Endothelial cell of umbilical vein (primary cell): ENCODE measurements at regions not wholly inside any gene's neighbourhood (a gene's known extent, or its start where the extent isn't known, plus 50 kb on each side); places are given as distances from the start of the nearest gene placed in this dataset.
"Not testable (repeated sequence)": the region's sequence is repeated elsewhere in the genome, so short reads cannot be mapped to it uniquely, and the experiment has no call there.

Experiments used
- BruUV-seq: library from RNA; stranded (reverse); fragments of 400-500 nt; replicated peaks from 2 replicates; lab custom pipeline; 2021; lab: Mats Ljungman, UMichigan
- CTCF ChIA-PET: fragments of 300-600, 350-600 bp; sonication (Branson Sonifier 250); formaldehyde crosslinking; loops from one replicate; lab custom pipeline; 2021; ENCODE audit warnings: antibody characterized with exemption, inconsistent platforms; lab: Charles Lee
- POLR2A ChIA-PET: fragments of 300-600, 350-600 bp; sonication (Branson Sonifier 250); formaldehyde crosslinking; loops from one replicate; lab custom pipeline; 2021; ENCODE audit warnings: antibody characterized with exemption, inconsistent platforms; lab: Charles Lee
- DNase-seq: peaks from one replicate; pipeline ENCODE4 v3.0.0-alpha.2; 2011; ENCODE audit warnings: low read depth, low spot score
- FAIRE-seq: peaks from 2 replicates; lab custom pipeline; 2011; peaks lifted over from hg19 to GRCh38; lab: Jason Lieb, UNC
- H2AFZ ChIP-seq: 2 replicates; pipeline ENCODE4 v1.6.0; 2012; ENCODE audit warnings: low read depth, low read length, control low read depth, inconsistent platforms
- H3K27ac ChIP-seq: 2 replicates; pipeline ENCODE4 v1.5.1; 2011; ENCODE audit warnings: low read depth, mild to moderate bottlenecking, control low read depth, low read length, moderate library complexity; ENCODE audit not compliant: insufficient read depth
- H3K27me3 ChIP-seq, 2 experiments: 2 replicates each; pipeline versions ENCODE4 v1.6.0 to v1.6.1; 2011; ENCODE audit warnings: low read length in 2 of 2, mixed read lengths in 1 of 2; ENCODE audit not compliant: control insufficient read depth in 2 of 2, insufficient read depth in 2 of 2
- H3K36me3 ChIP-seq, 2 experiments: 2 replicates in 1 of 2; 3 replicates in 1 of 2; pipeline ENCODE4 v1.5.1; 2011; ENCODE audit warnings: low read length in 2 of 2, mild to moderate bottlenecking in 1 of 2, moderate library complexity in 1 of 2; ENCODE audit not compliant: control insufficient read depth in 2 of 2, insufficient read depth in 2 of 2; ENCODE audit errors: extremely low read depth in 1 of 2
- H3K4me1 ChIP-seq: 3 replicates; pipeline ENCODE4 v1.5.1; 2011; ENCODE audit warnings: mild to moderate bottlenecking, low read length; ENCODE audit not compliant: control insufficient read depth, insufficient read depth; ENCODE audit errors: extremely low read depth
- H3K4me2 ChIP-seq: 2 replicates; pipeline ENCODE4 v1.6.1; 2011; ENCODE audit warnings: low read length, control low read depth, mixed read lengths; ENCODE audit not compliant: insufficient read depth
- H3K4me3 ChIP-seq, 3 experiments: fragments of 200-600 bp in 1 of 3; sonication (generic), shearing (Covaris generic) in 1 of 3; replicated peaks in 1 of 3; 2 replicates each; pipeline ENCODE4 v1.5.1; 2011 to 2016; ENCODE audit warnings: control low read depth in 3 of 3, low read length in 3 of 3, mild to moderate bottlenecking in 2 of 3, inconsistent platforms in 1 of 3, low read depth in 1 of 3, moderate library complexity in 1 of 3; ENCODE audit not compliant: insufficient read depth in 1 of 3
- H3K79me2 ChIP-seq: 2 replicates; pipeline ENCODE4 v1.6.0; 2012; ENCODE audit warnings: low read length, inconsistent platforms; ENCODE audit not compliant: control insufficient read depth, insufficient read depth
- H3K9ac ChIP-seq: replicated peaks from 2 replicates; pipeline ENCODE3; 2011; ENCODE audit warnings: low read length, control low read depth; ENCODE audit not compliant: insufficient read depth; ENCODE audit errors: extremely low read depth
- H3K9me1 ChIP-seq: replicated peaks from 3 replicates; pipeline ENCODE4 v1.6.0; 2011; ENCODE audit warnings: mild to moderate bottlenecking, low read length; ENCODE audit not compliant: control insufficient read depth, insufficient read depth; ENCODE audit errors: extremely low read depth
- H3K9me3 ChIP-seq: replicated peaks from 2 replicates; pipeline ENCODE4 v1.5.1; 2012; ENCODE audit warnings: low read length, inconsistent platforms; ENCODE audit not compliant: control insufficient read depth, insufficient read depth
- H4K20me1 ChIP-seq: replicated peaks from 2 replicates; pipeline ENCODE3; 2011; ENCODE audit warnings: mild to moderate bottlenecking, low read length; ENCODE audit not compliant: control insufficient read depth, insufficient read depth; ENCODE audit errors: extremely low read depth
- CTCF ChIP-seq, 2 donors: IDR thresholded peaks; 1 replicate in 1 of 2; 2 replicates in 1 of 2; pipeline ENCODE4 v1.5.1; 2011; ENCODE audit warnings: low read length in 2 of 2, mild to moderate bottlenecking in 2 of 2, moderate library complexity in 2 of 2, control low read depth in 1 of 2, inconsistent platforms in 1 of 2, low read depth in 1 of 2; ENCODE audit not compliant: insufficient read depth in 1 of 2; ENCODE audit errors: extremely low read depth in 1 of 2
- EZH2 ChIP-seq: IDR thresholded peaks from 2 replicates; pipeline ENCODE4 v1.6.1; 2012; ENCODE audit warnings: borderline replicate concordance, low read depth, mild to moderate bottlenecking, moderate library complexity, low read length, inconsistent platforms; ENCODE audit not compliant: severe bottlenecking
- FOS ChIP-seq: IDR thresholded peaks from 2 replicates; pipeline ENCODE4 v1.6.1; 2011; ENCODE audit warnings: mild to moderate bottlenecking, low read length, moderate library complexity, borderline replicate concordance; ENCODE audit not compliant: insufficient read depth
- GATA2 ChIP-seq: IDR thresholded peaks from 2 replicates; pipeline ENCODE4 v1.7.0; 2011; ENCODE audit warnings: low read depth, mild to moderate bottlenecking, moderate library complexity, mixed read lengths, low read length; ENCODE audit not compliant: insufficient read length, insufficient read depth
- JUN ChIP-seq: IDR thresholded peaks from 2 replicates; pipeline ENCODE4 v1.6.1; 2011; ENCODE audit warnings: borderline replicate concordance, low read depth; ENCODE audit not compliant: insufficient read length, insufficient read depth
- MAX ChIP-seq: IDR thresholded peaks from 2 replicates; pipeline ENCODE4 v1.6.1; 2011; ENCODE audit not compliant: insufficient read depth, insufficient read length
- MYC ChIP-seq: IDR thresholded peaks from one replicate; pipeline ENCODE4 v1.6.1; 2011; ENCODE audit warnings: mild to moderate bottlenecking, low read depth, low read length
- POLR2A ChIP-seq: IDR thresholded peaks from 2 replicates; pipeline ENCODE4 v1.6.1; 2012; ENCODE audit warnings: low read depth, mild to moderate bottlenecking, control low read depth, low read length
- POLR2AphosphoS5 ChIP-seq: IDR thresholded peaks from 2 replicates; pipeline ENCODE4 v1.6.1; 2012; ENCODE audit warnings: low read depth, mild to moderate bottlenecking, control low read depth, low read length, moderate library complexity; ENCODE audit not compliant: insufficient read depth
- dilution Hi-C: fragments of 300-500 bp; cut with MboI; formaldehyde crosslinking; loops from one replicate; pipeline ENCODE4 v1.15.0; 2019; ENCODE audit warnings: low sequenced_read_pairs; ENCODE audit not compliant: extremely low pct_ligation_motif_present
- intact Hi-C: fragments of 100-400 bp; cut with micrococcal nuclease; formaldehyde crosslinking; loops from one replicate; pipeline ENCODE4 v1.10.0; 2022

- Histone ChIP-seq H3K79me2 (no peaks in the 10 kb centered on the region), H3K9me1 (no peaks in the 10 kb centered on the region), H3K4me1 (no peaks in the 10 kb centered on the region), H3K9me3 (no peaks in the 10 kb centered on the region), H3K9ac (no peak overlapping the region), H3K27me3 (peaks cover 0 to 4% of the 10 kb centered on the region in 2 experiments), H2AFZ (no peak overlapping the region), H3K4me2 (no peak overlapping the region), H3K4me3 (no peak overlapping the region), H3K36me3 (no peaks in the 10 kb centered on the region), H3K27ac (no peak overlapping the region), H4K20me1 (no peaks in the 10 kb centered on the region)
- TF ChIP-seq FOS (no peak), CTCF (IDR thresholded peaks at IDR 0.05; ENCODE audit: extremely low read depth in 1 of 2, insufficient read depth in 1 of 2, low read depth in 1 of 2, low read length in 2 of 2) (no peak), POLR2AphosphoS5 (no peak), POLR2A (no peak), MYC (no peak), JUN (no peak), GATA2 (no peak), MAX (no peak), EZH2 (no peak)
- intact Hi-C loops (no loop called here), dilution Hi-C loops (no loop called here)
- DNase-seq, result no peak
- CTCF ChIA-PET, result interaction anchor here (1.4 to 1.5 kb wide), 2 partner anchors 10 to 11 kb away, joined by 3 to 6 read pairs; no protein-coding TSS in a partner anchor
- POLR2A ChIA-PET, result no interaction called here
- FAIRE-seq, result no peak
- no TSS peak for BruUV-seq
These were observed 55.6 kb upstream of the RABGAP1L start for GRCh38 chr1:174103766-174104165.

- dilution Hi-C loops, POLR2A ChIA-PET, DNase-seq, H3K9me3 ChIP-seq, FAIRE-seq, H3K27ac ChIP-seq, H3K27me3 ChIP-seq, H3K36me3 ChIP-seq, H3K79me2 ChIP-seq, H3K9me1 ChIP-seq, H2AFZ ChIP-seq, H3K4me3 ChIP-seq, intact Hi-C loops, H4K20me1 ChIP-seq, H3K9ac ChIP-seq, CTCF ChIA-PET, H3K4me2 ChIP-seq, H3K4me1 ChIP-seq, BruUV-seq: not testable (repeated sequence)
These were observed 57.3 kb upstream of the RABGAP1L start for GRCh38 chr1:174101976-174102375.
